GM18505 (cell line): ENCODE measurements at regions not wholly inside any gene's neighbourhood (a gene's known extent, or its start where the extent isn't known, plus 50 kb on each side); places are given as distances from the start of the nearest gene placed in this dataset.

ENCODE experiments used
- ATAC-seq: cut with Tn5 transposase; IDR thresholded peaks from one replicate; pipeline ENCODE4 v1.9.1; 2021; ENCODE audit not compliant: unreplicated experiment
- POLR2A ChIP-seq: IDR thresholded peaks from 4 replicates; pipeline ENCODE4 v1.6.1; 2011; ENCODE audit warnings: borderline replicate concordance; ENCODE audit not compliant: insufficient read depth, insufficient read length; ENCODE audit errors: extremely low read depth

DNA sequence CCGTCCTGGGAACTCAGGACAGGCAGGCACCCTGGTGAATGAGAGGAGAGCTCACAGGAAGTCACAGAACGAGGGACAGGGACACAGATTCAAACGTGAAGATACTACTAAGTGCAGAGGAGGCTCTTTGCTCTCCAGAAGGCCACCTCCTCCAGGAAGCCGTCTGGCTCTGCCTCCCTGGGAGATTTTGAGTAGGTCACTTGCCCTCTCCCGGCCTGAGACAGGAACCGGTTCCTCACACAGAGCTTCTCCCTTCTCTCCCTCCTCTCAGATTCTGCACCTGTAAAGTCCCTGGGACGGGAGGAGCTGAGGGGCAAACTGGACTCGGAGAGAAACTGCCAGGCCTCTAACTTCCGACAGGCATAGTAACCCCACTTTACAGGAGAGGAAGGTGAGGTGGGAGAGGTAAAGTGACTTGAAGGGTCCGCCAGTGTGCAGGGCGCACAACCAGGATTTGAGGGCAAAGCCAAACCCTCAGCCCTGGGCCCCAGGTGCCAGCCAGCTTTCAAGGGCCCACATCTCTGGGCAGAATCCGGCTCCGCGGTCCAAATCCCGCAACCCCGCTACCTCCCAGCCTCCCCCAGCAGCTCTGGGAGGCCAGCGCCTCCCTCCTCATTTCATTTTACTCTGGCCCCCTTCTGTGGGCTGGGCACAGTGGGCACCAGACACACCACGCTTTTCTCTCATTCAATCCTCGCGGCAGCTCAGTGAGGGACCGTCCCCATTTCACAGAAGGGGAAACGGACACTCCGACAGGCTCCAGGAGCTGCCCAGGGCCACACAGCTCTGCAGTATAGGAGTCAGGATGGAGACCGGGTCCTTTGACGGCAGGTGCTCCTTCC is 150.2 kb downstream of the SMAD6 start:
- ATAC-seq = no peak
- TF ChIP-seq POLR2A = no peak

DNA sequence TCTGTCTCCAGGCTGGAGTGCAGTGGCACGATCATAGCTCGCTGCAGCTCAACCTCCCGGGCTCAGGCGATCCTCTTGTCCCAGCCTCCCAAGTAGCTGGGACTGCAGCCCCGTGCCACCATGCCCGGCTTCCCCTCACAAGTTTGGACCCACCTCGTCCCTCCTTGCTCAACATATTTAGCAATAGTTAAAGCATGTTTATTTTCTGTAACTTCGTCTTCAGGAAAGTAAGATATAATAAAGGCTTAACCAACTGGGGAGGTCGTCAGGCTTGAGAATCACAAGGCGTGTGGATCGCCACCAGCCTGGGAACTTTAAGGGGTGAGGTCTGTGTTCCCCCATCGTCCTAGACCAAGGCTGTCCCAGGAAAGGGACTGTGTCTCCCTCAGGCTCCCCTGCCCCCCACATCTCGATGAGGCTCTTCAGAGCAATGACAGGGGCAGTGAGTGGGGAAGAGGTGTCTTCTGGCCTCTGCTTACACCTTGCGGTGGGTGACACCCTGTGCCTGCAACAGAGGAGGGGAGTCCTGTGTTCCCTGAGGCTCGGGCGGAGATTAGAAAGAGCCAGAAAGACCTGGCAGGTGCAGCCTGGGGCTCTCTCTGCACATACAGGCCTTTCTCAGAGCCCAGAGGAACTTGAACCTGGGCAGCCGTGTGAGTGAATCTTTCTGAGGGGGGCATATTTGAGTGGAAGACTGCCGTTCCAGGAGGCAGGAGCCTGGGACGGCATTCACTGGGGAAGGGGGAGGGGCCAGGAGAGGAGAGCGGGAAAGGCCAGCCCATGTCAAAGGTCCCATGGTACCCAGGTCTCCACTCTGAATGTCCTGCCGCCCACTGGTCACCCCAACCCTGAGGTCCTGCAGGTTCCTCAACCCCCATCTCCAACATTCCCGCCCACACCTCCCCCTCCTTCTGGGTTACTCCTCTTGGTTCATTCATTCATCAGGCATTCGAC is 152.3 kb downstream of the SMAD6 start:
- TF ChIP-seq POLR2A = no peak
- ATAC-seq = no peak

DNA sequence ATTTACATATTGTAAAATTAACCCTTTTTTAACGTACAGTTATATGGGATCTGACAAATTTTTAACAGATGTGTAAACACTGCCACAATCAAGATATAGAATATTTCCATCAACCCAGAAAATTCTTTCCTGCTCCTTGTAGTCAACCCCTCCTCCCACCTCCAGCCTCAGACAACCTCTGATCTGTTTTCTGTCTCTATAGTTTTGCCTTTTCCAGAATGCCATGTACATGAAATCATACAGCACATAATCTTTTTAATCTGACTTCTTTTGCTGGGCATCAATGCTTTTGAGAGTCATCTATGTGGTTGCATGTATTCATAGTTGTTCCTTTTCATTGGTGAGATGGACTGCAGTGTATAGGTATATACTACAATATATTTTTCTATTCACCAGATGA is 153.0 kb downstream of the SMAD6 start:
- no peak for ATAC-seq
- no peak for TF ChIP-seq POLR2A

DNA sequence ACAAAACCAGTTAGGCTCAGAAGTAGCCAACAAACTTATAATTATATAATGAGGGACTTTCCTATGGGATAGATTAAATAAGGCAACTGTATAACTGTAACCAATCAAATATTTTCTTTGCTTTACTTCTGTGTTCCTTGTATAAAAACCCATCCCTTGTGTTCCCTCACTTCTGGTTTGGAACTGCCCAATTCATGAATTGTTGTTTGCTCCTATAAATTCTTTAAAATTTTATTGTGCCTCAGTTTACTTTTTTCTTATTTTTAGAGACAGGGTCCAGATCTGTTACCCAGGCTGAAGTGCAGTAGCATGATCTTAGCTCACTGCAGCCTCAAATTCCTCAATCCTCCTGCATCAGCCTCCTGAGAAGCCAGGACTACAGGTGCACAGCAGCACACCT is 155.7 kb downstream of the SMAD6 start:
- TF ChIP-seq POLR2A = no peak
- ATAC-seq = no peak

DNA sequence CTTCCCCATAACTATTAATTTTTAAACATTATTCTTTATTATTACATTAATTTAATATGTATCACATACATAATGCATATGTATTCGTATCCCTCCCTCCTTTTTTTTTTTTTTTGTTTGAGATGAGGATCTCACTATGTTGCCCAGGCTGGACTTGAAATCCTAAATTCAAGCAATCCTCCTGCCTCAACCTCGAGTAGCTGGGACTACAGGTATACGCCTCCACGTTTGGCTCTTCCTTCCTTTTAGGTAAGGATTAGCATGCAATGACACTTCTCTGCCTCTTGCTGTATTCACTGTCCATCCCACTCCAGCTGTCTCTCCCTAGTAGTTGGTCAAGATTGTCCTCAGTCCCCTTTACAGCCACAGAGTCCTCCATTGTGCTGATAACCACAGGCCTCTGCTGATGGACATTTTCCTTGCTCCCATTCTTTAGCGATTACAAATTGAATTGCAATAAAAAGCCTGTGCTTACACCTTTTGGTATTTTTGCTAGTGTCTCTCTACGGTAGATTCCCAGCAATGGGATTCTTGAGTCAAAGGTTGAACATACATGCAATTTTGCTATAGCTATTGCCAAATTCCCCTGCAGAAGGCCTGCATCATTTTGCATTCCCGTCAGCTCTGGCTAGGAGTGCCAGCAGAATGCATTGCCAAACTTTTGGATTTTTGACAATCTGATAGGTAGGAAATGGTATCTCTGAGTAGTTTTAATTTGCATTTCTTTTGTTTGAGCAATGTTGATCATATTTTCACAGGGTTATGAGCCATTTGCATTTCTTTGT is 156.6 kb downstream of the SMAD6 start:
- ATAC-seq = no peak
- no peak for TF ChIP-seq POLR2A

DNA sequence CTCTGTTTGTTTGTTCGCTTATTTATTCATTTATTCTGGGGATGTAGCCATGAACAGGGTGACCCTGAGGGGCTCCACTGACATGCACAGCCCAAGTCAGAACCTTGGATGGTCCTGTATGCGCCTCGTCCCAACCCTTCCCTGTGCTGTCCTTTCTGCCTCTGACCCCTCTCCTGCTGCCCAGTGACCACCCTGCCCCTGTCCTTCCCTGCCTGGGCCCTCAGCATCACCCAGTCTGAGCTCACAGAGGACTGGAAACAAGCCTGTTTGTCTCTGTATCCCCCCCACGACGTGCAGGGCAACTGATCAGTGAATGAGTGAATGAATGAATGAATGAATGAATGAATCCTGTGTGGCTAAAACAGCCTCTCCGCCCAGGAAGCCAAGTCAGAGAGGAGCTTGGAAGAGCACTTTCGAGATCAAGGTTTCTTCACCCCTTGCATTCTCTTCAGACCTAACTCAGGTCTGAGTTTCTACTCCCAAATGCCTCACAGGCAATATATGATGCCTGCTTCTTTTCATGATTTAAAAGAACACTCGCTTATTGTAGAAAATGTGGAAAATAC is 157.7 kb downstream of the SMAD6 start:
- ATAC-seq = no peak
- no peak for TF ChIP-seq POLR2A

DNA sequence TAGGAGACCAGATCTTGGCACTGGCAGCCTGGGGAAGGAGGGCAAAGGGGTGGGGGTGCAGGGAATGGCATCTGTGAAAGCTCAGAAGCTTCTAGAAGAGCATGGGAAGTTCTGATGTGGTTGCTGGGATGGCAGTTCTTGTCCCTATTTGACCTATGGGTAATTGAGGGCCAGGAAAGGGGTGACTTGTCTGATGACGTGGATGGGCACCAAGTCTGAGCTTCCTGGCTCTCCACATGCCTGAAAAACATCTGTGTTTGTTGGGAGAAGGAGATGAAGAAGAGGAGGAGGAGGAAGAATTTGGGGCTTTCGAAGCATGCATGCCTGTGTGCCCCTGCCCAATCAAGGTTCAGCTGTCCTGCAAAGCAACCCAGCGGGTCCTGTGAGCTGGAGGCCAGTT is 158.8 kb downstream of the SMAD6 start:
- no peak for TF ChIP-seq POLR2A
- no peak for ATAC-seq

DNA sequence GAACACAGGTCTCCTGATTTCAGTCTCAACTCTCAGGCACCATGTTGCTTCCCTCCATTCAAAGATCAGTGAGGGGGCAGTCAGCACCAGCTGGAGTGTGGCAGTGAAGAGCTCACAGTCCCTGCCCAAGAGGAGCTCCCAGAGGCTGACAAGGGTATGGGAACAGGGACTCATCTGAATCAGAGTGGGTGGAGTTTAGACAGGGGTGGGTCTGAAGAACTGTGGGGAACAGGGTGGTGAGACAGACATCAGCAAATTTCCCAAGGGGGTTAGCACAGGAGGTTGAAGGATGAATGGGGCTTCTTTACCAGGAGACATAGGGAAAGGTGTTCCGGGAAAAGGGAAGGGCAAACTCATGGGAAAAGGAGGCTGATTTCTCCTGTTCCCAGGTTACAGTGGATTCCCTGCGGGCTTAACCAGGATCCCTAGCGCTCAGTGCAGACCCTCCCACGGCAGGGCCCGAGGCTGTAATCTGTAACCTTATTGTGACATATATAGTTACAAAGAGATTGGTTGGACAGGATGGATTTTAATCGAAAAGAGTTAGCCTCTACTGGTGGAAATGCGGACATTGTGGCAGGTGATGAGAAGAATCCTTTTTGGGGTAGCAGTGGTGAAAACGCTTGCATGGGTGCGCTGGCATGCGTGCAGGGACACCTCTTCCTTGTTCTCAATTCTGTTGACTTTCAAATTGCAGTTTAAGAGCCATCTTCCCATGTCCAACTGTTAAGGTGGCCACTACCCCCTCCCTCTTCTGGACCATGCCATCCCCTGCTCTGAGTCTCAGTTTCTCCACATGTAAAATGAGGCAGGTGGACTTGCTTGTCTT is 160.3 kb downstream of the SMAD6 start:
- no peak for TF ChIP-seq POLR2A
- no peak for ATAC-seq

DNA sequence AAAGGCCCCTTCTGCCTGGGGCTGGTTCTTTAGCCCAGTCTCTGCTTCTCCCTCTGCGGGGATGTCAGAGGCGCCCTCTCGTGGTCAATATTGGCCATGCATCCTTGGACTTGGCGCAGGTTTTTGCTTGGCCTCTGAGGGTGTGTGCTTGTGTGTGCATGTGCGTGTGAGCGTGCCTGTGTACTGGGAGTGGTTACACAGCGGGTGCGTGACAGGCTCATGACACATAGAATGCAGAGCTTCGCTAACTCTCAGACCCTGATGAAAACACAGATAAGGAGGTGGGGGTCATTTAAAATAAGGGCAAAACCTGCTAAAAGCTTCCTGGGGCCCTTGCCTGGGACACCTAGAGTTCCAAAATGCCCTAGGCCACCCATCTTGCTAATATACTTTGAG is 160.9 kb downstream of the SMAD6 start:
- no peak for TF ChIP-seq POLR2A
- ATAC-seq = no peak

DNA sequence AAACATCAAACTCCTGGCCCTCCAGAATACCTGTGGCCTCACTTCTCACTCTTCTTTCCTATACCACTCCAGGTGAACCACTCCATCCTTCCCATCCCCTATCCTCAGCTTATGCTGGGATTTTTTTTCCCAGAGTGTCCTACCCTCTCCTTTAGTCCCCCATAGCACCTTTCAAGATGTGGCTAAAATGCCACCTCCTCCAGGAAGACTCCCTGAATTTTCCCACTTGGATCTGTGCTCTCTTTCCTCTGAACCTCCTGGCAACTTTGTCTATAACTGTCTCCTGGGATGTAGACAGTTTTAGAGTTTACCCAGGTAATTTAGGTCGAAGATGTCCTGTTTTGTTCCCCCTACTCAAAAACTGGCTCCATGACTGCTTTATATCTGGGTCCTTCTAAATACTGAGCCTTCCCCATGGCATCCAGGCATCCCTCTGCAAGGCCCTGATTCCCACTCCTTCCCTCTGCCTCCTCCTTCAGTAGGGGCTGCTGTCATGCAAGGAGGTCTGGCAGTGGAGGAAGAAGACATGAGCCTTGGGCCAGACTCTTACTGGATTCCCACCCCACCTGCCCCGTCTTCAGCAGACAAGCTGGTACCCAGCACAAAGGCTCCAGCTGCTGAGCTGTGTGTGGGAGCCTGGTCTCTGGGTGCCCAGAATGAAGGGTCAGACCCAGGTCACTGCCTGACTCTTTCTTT is 161.5 kb downstream of the SMAD6 start:
- ATAC-seq = no peak
- TF ChIP-seq POLR2A = no peak

DNA sequence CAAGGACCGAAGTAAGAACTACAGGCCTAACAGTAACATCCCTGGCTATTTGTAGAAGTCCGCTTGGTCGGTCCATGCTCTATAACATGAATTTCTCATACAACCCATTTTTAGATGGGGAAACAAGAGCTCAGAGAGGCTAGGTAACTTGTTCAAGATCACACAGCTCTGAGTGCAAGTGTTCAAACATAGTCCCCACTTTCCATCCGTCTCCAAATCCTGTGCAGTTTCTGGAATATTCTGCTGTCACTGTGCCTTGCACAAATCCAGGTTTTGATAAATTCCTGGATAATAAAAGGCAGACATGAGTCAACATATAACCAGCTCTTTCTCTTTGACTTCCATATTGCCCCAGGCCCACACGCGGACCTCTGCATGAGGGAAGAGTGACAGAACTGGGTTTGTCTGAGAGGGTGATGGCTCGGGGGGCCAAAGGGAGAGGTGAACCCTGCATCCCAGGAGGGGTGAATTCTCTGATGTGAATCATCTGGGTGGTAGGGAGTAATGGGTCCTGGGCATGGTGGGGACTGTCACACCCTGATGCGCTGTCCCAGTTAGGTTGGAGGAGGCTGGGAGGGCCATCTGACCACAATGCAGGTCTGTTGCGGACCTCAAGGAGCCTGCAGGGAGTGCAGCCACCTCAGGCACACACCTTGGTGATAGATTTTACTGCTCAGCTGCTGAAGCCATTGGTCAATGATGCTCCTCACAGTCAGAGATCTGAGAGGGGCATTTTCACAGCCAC is 162.2 kb downstream of the SMAD6 start:
- TF ChIP-seq POLR2A = no peak
- ATAC-seq = no peak
